Sigmoid colon (tissue), 4 donors: ENCODE measurements at regions not wholly inside any gene's neighbourhood (a gene's known extent, or its start where the extent isn't known, plus 50 kb on each side); places are given as distances from the start of the nearest gene placed in this dataset.

Experiments used
- EP300 ChIP-seq, 4 donors: sonication (generic); formaldehyde crosslinking; IDR thresholded peaks; one replicate each; pipeline ENCODE4 v1.6.1; 2017; ENCODE audit warnings: antibody characterized with exemption in 4 of 4
- POLR2A ChIP-seq, 2 donors: fragments of 450-650 bp; IDR thresholded peaks; one replicate each; pipeline ENCODE4 v1.6.1; 2016; ENCODE audit warnings: antibody characterized with exemption in 2 of 2, mild to moderate bottlenecking in 2 of 2, moderate library complexity in 2 of 2
- POLR2AphosphoS5 ChIP-seq, 4 donors: sonication (generic); formaldehyde crosslinking; IDR thresholded peaks; one replicate each; pipeline ENCODE4 v1.6.1; 2017; ENCODE audit warnings: antibody characterized with exemption in 4 of 4
- TF ChIP-seq, protein P1 (sequence below), 4 experiments: fragments of 450-650 bp in 3 of 4; fragments of 200-600 bp in 1 of 4; IDR thresholded peaks; one replicate each; pipeline ENCODE4 v1.5.1; 2016 to 2019; ENCODE audit warnings: antibody characterized with exemption in 4 of 4, mild to moderate bottlenecking in 3 of 4, moderate library complexity in 2 of 4

- TF ChIP-seq, protein P1, sequence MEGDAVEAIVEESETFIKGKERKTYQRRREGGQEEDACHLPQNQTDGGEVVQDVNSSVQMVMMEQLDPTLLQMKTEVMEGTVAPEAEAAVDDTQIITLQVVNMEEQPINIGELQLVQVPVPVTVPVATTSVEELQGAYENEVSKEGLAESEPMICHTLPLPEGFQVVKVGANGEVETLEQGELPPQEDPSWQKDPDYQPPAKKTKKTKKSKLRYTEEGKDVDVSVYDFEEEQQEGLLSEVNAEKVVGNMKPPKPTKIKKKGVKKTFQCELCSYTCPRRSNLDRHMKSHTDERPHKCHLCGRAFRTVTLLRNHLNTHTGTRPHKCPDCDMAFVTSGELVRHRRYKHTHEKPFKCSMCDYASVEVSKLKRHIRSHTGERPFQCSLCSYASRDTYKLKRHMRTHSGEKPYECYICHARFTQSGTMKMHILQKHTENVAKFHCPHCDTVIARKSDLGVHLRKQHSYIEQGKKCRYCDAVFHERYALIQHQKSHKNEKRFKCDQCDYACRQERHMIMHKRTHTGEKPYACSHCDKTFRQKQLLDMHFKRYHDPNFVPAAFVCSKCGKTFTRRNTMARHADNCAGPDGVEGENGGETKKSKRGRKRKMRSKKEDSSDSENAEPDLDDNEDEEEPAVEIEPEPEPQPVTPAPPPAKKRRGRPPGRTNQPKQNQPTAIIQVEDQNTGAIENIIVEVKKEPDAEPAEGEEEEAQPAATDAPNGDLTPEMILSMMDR (IDR thresholded peaks at IDR 0.05), result no peak
- TF ChIP-seq EP300 (IDR thresholded peaks at IDR 0.05) (no peak), POLR2A (IDR thresholded peaks at IDR 0.05) (no peak), POLR2AphosphoS5 (IDR thresholded peaks at IDR 0.05) (no peak)
These were observed 925.7 kb downstream of the EPHA3 start for GRCh38 chr3:90032980-90033641.
